Naive thymus-derived CD4-positive, alpha-beta T cell (primary cell): ENCODE measurements at regions not wholly inside any gene's neighbourhood (a gene's known extent, or its start where the extent isn't known, plus 50 kb on each side); places are given as distances from the start of the nearest gene placed in this dataset.
"Not testable (repeated sequence)": the region's sequence is repeated elsewhere in the genome, so short reads cannot be mapped to it uniquely, and the experiment has no call there.

Source experiments
- ATAC-seq: fragments of 150-1000 bp; cut with Tn5 transposase; 2 replicates; pipeline ENCODE4 v1.10.0; 2021; ENCODE audit warnings: mild to moderate bottlenecking, moderate library complexity
- CTCF ChIA-PET: fragments of 350-600 bp; sonication (Branson Sonifier 250); formaldehyde crosslinking; loops from one replicate; lab custom pipeline; 2021; ENCODE audit warnings: antibody characterized with exemption; lab: Charles Lee
- POLR2A ChIA-PET: fragments of 350-600 bp; sonication (Branson Sonifier 250); formaldehyde crosslinking; loops from one replicate; lab custom pipeline; 2021; ENCODE audit warnings: antibody characterized with exemption, inconsistent platforms; lab: Charles Lee
- DNase-seq, 9 donors: peaks; one replicate each; pipeline versions ENCODE4 v3.0.0 to v3.0.0-alpha.2; 2020 to 2022; ENCODE audit warnings: mixed read lengths in 1 of 9
- H3K27ac ChIP-seq: one replicate; pipeline ENCODE4 v1.7.0; 2013; ENCODE audit warnings: mild to moderate bottlenecking, low read depth, low read length, moderate library complexity
- H3K27me3 ChIP-seq, 2 donors: one replicate each; pipeline ENCODE4 v1.7.0; 2013; ENCODE audit warnings: low read length in 2 of 2, mild to moderate bottlenecking in 2 of 2, moderate library complexity in 2 of 2; ENCODE audit not compliant: control insufficient read depth in 2 of 2, insufficient read depth in 2 of 2
- H3K36me3 ChIP-seq, 3 experiments: 1 replicate in 2 of 3; 2 replicates in 1 of 3; pipeline ENCODE4 v1.7.0; 2013; ENCODE audit warnings: low read length in 3 of 3, mild to moderate bottlenecking in 3 of 3, moderate library complexity in 1 of 3; ENCODE audit not compliant: insufficient read depth in 3 of 3, control insufficient read depth in 2 of 3
- H3K4me1 ChIP-seq, 2 donors: one replicate each; pipeline ENCODE4 v1.7.0; 2013; ENCODE audit warnings: low read length in 2 of 2, mild to moderate bottlenecking in 2 of 2, moderate library complexity in 1 of 2; ENCODE audit not compliant: control insufficient read depth in 2 of 2, insufficient read depth in 2 of 2
- H3K4me3 ChIP-seq: 2 replicates; pipeline ENCODE4 v1.7.0; 2013; ENCODE audit warnings: mild to moderate bottlenecking, low read length
- H3K9me3 ChIP-seq, 3 experiments: 1 replicate in 2 of 3; 2 replicates in 1 of 3; pipeline ENCODE4 v1.7.0; 2013; ENCODE audit warnings: low read length in 3 of 3; ENCODE audit not compliant: control insufficient read depth in 2 of 3
- H3K27ac Mint-ChIP-seq, 9 donors: one replicate each; pipeline ENCODE4 v1.8.0; 2020 to 2022; ENCODE audit warnings: mixed read lengths in 9 of 9, mild to moderate bottlenecking in 8 of 9, moderate library complexity in 5 of 9, inconsistent platforms in 2 of 9
- H3K27me3 Mint-ChIP-seq, 5 donors: one replicate each; pipeline ENCODE4 v1.8.0; 2021 to 2022; ENCODE audit warnings: mixed read lengths in 5 of 5, mild to moderate bottlenecking in 1 of 5
- H3K36me3 Mint-ChIP-seq, 5 donors: one replicate each; pipeline ENCODE4 v1.8.0; 2020 to 2022; ENCODE audit warnings: mixed read lengths in 5 of 5, mild to moderate bottlenecking in 3 of 5, inconsistent platforms in 1 of 5
- H3K4me1 Mint-ChIP-seq, 7 donors: one replicate each; pipeline ENCODE4 v1.8.0; 2020 to 2022; ENCODE audit warnings: mixed read lengths in 7 of 7, mild to moderate bottlenecking in 3 of 7, inconsistent platforms in 1 of 7
- H3K4me3 Mint-ChIP-seq, 10 donors: one replicate each; pipeline ENCODE4 v1.8.0; 2020 to 2022; ENCODE audit warnings: mild to moderate bottlenecking in 10 of 10, mixed read lengths in 10 of 10, moderate library complexity in 6 of 10, inconsistent platforms in 2 of 10
- H3K9me3 Mint-ChIP-seq, 11 donors: one replicate each; pipeline ENCODE4 v1.8.0; 2020 to 2022; ENCODE audit warnings: mixed read lengths in 11 of 11, mild to moderate bottlenecking in 4 of 11, inconsistent platforms in 1 of 11, moderate library complexity in 1 of 11
- intact Hi-C, 2 donors: fragments of 100-400 bp; cut with micrococcal nuclease; formaldehyde crosslinking; loops; one replicate each; pipeline ENCODE4 v1.15.1; 2023

- Histone ChIP-seq H3K4me3 (no peak overlapping the region), H3K9me3 (no peaks in the 10 kb centered on the region), H3K36me3 (no peaks in the 10 kb centered on the region), H3K27ac (no peak overlapping the region), H3K27me3 (no peaks in the 10 kb centered on the region), H3K4me1 (no peaks in the 10 kb centered on the region)
- Mint-ChIP-seq H3K4me3 (no peak overlapping the region), H3K36me3 (no peaks in the 10 kb centered on the region), H3K4me1 (peaks cover 0 to 2% (median 0%) of the 10 kb centered on the region in 7 donors), H3K9me3 (no peaks in the 10 kb centered on the region), H3K27me3 (peaks cover 0 to 2% (median 0%) of the 10 kb centered on the region in 5 donors), H3K27ac (no peak overlapping the region)
- DNase-seq (no peak), ATAC-seq (no peak)
- POLR2A ChIA-PET: no interaction called here
- intact Hi-C loops: no loop called here
- CTCF ChIA-PET: no interaction called here
Measured at GRCh38 chr6:158894193-158894592, 75.0 kb upstream of the EZR start.

- CTCF ChIA-PET: no interaction called here
- H3K4me3 ChIP-seq: no peak overlapping the region
- no peak overlapping the region for H3K27ac Mint-ChIP-seq
- H3K9me3 Mint-ChIP-seq: no peaks in the 10 kb centered on the region
- DNase-seq: no peak
- peaks cover 0 to 3% (median 0%) of the 10 kb centered on the region in 5 donors for H3K36me3 Mint-ChIP-seq
- no peaks in the 10 kb centered on the region for H3K36me3 ChIP-seq
- ATAC-seq: no peak
- POLR2A ChIA-PET: no interaction called here
- no peak overlapping the region for H3K27ac ChIP-seq
- H3K4me3 Mint-ChIP-seq: no peak overlapping the region
- intact Hi-C loops: no loop called here
- H3K27me3 ChIP-seq: no peaks in the 10 kb centered on the region
- H3K9me3 ChIP-seq: no peaks in the 10 kb centered on the region
- H3K4me1 Mint-ChIP-seq: peaks cover 0 to 2% (median 0%) of the 10 kb centered on the region in 7 donors
- no peaks in the 10 kb centered on the region for H3K4me1 ChIP-seq
- peaks cover 0 to 4% (median 0%) of the 10 kb centered on the region in 5 donors for H3K27me3 Mint-ChIP-seq
Measured at GRCh38 chr6:158892266-158892665, 73.1 kb upstream of the EZR start.

- H3K4me1 Mint-ChIP-seq, H3K9me3 ChIP-seq, H3K4me3 Mint-ChIP-seq, H3K4me3 ChIP-seq, POLR2A ChIA-PET, H3K27me3 Mint-ChIP-seq, DNase-seq, H3K36me3 ChIP-seq, H3K27me3 ChIP-seq, H3K4me1 ChIP-seq, CTCF ChIA-PET, H3K36me3 Mint-ChIP-seq, H3K9me3 Mint-ChIP-seq, H3K27ac Mint-ChIP-seq, H3K27ac ChIP-seq, ATAC-seq, intact Hi-C loops: not testable (repeated sequence)
Measured at GRCh38 chr6:158891560-158891959, 72.4 kb upstream of the EZR start.

- H3K36me3 Mint-ChIP-seq, H3K4me3 ChIP-seq, H3K9me3 Mint-ChIP-seq, H3K27me3 ChIP-seq, POLR2A ChIA-PET, CTCF ChIA-PET, H3K4me3 Mint-ChIP-seq, H3K36me3 ChIP-seq, H3K27ac Mint-ChIP-seq, DNase-seq, H3K27me3 Mint-ChIP-seq, intact Hi-C loops, ATAC-seq, H3K27ac ChIP-seq, H3K9me3 ChIP-seq, H3K4me1 Mint-ChIP-seq, H3K4me1 ChIP-seq: not testable (repeated sequence)
Measured at GRCh38 chr6:158888171-158888570, 69.0 kb upstream of the EZR start.

- intact Hi-C loops, H3K9me3 Mint-ChIP-seq, H3K27ac ChIP-seq, H3K4me1 Mint-ChIP-seq, H3K27me3 ChIP-seq, H3K4me3 Mint-ChIP-seq, ATAC-seq, POLR2A ChIA-PET, H3K4me3 ChIP-seq, H3K27me3 Mint-ChIP-seq, DNase-seq, H3K4me1 ChIP-seq, H3K9me3 ChIP-seq, H3K27ac Mint-ChIP-seq, H3K36me3 Mint-ChIP-seq, H3K36me3 ChIP-seq, CTCF ChIA-PET: not testable (repeated sequence)
Measured at GRCh38 chr6:158886346-158886977, 67.3 kb upstream of the EZR start.

GRCh38 chr6:158881884-158882283 is 62.7 kb upstream of the EZR start:
- H3K27me3 ChIP-seq, H3K27me3 Mint-ChIP-seq, H3K4me3 ChIP-seq, H3K4me1 Mint-ChIP-seq, H3K4me3 Mint-ChIP-seq, H3K27ac ChIP-seq, CTCF ChIA-PET, H3K36me3 ChIP-seq, H3K9me3 ChIP-seq, ATAC-seq, H3K4me1 ChIP-seq, DNase-seq, H3K27ac Mint-ChIP-seq, intact Hi-C loops: not testable (repeated sequence)
- Mint-ChIP-seq H3K36me3 (peaks cover 0 to 10% (median 0%) of the 10 kb centered on the region in 5 donors), H3K9me3 (peaks cover 0 to 14% (median 2%) of the 10 kb centered on the region in 11 donors)
- POLR2A ChIA-PET: interaction anchor here (1.3 to 1.4 kb wide), 2 partner anchors 74 to 110 kb away, joined by 3 read pairs; no protein-coding TSS in a partner anchor

- H3K4me1 Mint-ChIP-seq, DNase-seq, H3K27ac ChIP-seq, H3K9me3 ChIP-seq, H3K4me3 ChIP-seq, H3K4me1 ChIP-seq, POLR2A ChIA-PET, H3K27me3 ChIP-seq, H3K27ac Mint-ChIP-seq, intact Hi-C loops, H3K4me3 Mint-ChIP-seq, H3K27me3 Mint-ChIP-seq, ATAC-seq, CTCF ChIA-PET, H3K36me3 ChIP-seq: not testable (repeated sequence)
- Mint-ChIP-seq H3K9me3 (peaks cover 0 to 14% (median 2%) of the 10 kb centered on the region in 11 donors), H3K36me3 (peaks cover 0 to 10% (median 0%) of the 10 kb centered on the region in 5 donors)
Measured at GRCh38 chr6:158881276-158881675, 62.1 kb upstream of the EZR start.
